ENCODE measurements at regions not wholly inside any gene's neighbourhood (a gene's known extent, or its start where the extent isn't known, plus 50 kb on each side); places are given as distances from the start of the nearest gene placed in this dataset.
A peak's percentile ranks its signal among the peaks of the same experiment; 100 is the strongest.

DNA sequence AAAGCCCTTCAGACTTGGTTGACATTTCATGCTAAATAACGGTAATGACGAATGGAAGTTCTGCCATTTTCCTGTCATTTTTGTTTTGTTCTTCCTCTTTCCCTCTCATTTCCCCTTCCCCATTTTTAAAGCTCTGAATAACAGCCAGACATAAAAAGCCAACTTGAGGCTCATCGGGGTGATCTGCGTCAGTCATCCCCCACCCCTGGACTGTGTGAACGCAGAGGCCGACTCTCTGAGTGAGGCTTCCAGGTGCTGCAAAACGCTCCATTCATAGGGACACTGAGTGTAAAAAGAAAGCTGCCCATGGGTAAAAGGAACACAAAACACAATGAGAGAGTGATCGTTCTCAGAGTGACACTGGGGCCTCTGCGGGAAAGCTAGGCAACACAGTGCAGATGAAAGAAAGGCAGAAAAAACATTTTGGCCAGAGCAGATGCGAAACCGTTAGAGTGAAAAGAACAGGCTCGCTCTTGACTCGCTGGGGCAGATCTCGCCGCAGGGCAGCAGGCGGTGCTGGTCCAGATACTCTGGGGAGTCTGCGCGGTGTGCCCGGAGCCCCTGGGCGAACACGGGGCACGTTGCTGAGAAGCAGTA lies 684.8 kb downstream of the QKI start:
- TF ChIP-seq SIN3A (IDR thresholded peaks at IDR 0.05; ENCODE audit: borderline replicate concordance, insufficient read depth, low read length) (no peak), REST (IDR thresholded peaks at IDR 0.05; ENCODE audit: insufficient read depth in 1 of 2, low read depth in 2 of 2, low read length in 2 of 2) (no peak), TAF1 (IDR thresholded peaks at IDR 0.05; ENCODE audit: borderline replicate concordance, insufficient read depth, low read length) (no peak), POLR2AphosphoS5 (IDR thresholded peaks at IDR 0.05; ENCODE audit: low read depth, low read length) (no peak), FOXP2 (optimal IDR thresholded peaks at IDR 0.05; ENCODE audit: borderline replicate concordance, extremely low read depth, extremely low read length, insufficient read depth) (no peak)

- TF ChIP-seq POLR2AphosphoS5 (IDR thresholded peaks at IDR 0.05; ENCODE audit: low read depth, low read length) (no peak), REST (IDR thresholded peaks at IDR 0.05; ENCODE audit: insufficient read depth in 1 of 2, low read depth in 2 of 2, low read length in 2 of 2) (no peak), SIN3A (IDR thresholded peaks at IDR 0.05; ENCODE audit: borderline replicate concordance, insufficient read depth, low read length) (no peak), FOXP2 (optimal IDR thresholded peaks at IDR 0.05; ENCODE audit: borderline replicate concordance, extremely low read depth, extremely low read length, insufficient read depth) (no peak), TAF1 (IDR thresholded peaks at IDR 0.05; ENCODE audit: borderline replicate concordance, insufficient read depth, low read length) (no peak)
These were observed 684.3 kb downstream of the QKI start for GRCh38 chr6:164098857-164099267.

DNA sequence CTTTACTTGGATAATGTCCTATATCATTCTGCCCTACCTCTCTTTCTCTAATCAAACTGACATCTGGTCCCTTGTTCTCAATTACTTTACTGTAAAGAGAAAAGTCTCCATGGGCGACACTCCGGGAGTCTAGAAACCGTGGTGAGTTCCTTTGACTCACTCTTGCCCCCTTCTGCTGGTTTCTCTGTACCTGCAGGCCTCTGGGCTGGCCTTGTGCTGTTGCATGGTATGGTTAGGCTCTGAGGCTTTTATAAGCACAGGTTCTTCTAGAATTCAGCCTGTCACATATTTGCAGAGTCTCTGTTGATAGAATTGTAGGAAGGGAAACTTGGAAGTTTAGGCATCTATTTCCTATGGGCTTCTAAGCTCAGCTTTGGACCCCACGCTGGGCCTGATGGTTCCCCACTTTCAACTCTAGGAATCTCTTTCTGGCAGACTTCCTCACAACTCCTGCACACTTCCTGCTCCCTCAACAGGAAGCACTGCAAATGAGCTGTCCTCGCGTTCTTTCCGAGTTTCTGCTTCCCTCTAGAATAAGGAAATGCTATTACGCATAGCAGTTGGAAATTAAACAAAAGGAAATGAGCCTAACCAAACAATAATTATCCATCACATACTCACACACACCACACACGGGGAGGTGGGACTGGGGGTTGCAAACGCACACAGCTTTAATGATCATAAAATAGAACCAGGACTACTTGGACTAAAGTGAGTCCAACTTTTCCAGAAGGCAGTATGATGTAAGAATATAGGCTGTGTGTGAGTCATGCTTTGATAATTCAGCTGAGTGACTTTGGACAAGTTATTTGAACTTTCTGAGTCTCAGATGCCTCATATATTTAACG lies 683.3 kb downstream of the QKI start:
- TF ChIP-seq SIN3A (IDR thresholded peaks at IDR 0.05; ENCODE audit: borderline replicate concordance, insufficient read depth, low read length) (no peak), REST (IDR thresholded peaks at IDR 0.05; ENCODE audit: insufficient read depth in 1 of 2, low read depth in 2 of 2, low read length in 2 of 2) (peak in 1 of 2 experiments; percentile 45; a peak in 1 of 4 replicates)

- no peak for TF ChIP-seq POLR2AphosphoS5 (IDR thresholded peaks at IDR 0.05; ENCODE audit: low read depth, low read length)
- no peak for TF ChIP-seq TAF1 (IDR thresholded peaks at IDR 0.05; ENCODE audit: borderline replicate concordance, insufficient read depth, low read length)
- no peak for TF ChIP-seq FOXP2 (optimal IDR thresholded peaks at IDR 0.05; ENCODE audit: borderline replicate concordance, extremely low read depth, extremely low read length, insufficient read depth)
- TF ChIP-seq SIN3A (IDR thresholded peaks at IDR 0.05; ENCODE audit: borderline replicate concordance, insufficient read depth, low read length), result no peak
- TF ChIP-seq REST (IDR thresholded peaks at IDR 0.05; ENCODE audit: insufficient read depth in 1 of 2, low read depth in 2 of 2, low read length in 2 of 2), result no peak
These were observed 682.5 kb downstream of the QKI start for GRCh38 chr6:164097056-164097455.
